Coronary artery (tissue), 2 donors: ENCODE measurements at regions not wholly inside any gene's neighbourhood (a gene's known extent, or its start where the extent isn't known, plus 50 kb on each side); places are given as distances from the start of the nearest gene placed in this dataset.

Experiments
- DNase-seq: peaks from one replicate; pipeline ENCODE4 v3.0.0-alpha.2; 2017; ENCODE audit warnings: low spot score
- H3K27ac ChIP-seq, 2 donors: fragments of 200-600 bp; sonication (generic); one replicate each; pipeline ENCODE4 v1.5.1; 2016 to 2019
- H3K4me3 ChIP-seq: fragments of 200-600 bp; sonication (generic); 2 replicates; pipeline ENCODE4 v1.5.1; 2016; ENCODE audit warnings: mild to moderate bottlenecking, moderate library complexity
- TF ChIP-seq, protein P1 (sequence below): fragments of 200-600 bp; sonication (generic); IDR thresholded peaks from one replicate; pipeline ENCODE4 v1.5.1; 2019; ENCODE audit warnings: antibody characterized with exemption

DNA sequence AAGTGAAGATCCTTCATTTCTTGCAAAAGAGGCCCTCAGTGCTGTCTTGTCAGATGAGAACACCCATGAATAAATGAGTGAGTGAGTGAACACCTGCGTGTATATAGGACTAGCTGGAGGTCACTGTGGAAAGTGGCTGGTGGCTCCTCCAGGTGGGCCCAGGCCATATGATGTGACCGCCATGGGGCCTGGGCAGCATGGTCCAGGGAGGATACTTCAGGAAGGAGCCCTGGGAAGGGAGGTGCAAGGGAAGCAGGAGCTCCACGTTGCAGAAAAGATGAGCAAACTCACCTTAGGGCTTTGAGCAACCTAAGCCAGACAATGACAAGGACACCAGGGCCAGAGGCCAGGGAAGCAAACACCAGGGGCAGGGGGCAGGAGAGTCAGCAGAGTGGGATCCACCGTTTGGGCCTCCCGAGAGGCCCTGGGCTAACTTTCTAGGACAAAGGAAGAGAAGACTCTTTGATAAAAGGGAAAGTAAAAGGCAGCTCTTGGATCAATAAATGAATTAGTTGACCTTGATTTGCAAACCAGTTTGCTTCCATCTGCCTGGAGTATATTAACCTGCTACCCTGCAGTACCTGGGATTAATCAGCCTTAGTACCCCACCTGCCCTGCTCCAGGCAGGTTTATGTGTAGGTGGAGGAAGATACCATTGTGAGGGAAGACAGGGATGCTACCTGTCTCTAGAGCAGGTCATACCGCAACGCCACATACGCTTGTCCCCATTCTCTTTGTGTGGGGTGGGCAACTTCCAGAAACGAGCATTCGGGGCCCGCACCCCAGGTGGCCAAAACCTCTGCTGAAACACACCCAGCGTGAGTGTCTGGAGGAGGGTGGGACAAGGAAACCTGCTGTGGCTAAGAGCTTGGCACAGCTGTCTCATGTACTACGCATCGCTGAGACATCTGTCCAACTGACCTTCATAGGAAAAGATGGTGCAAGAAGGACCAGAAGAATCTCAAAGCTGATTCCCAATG lies 51.4 kb upstream of the OLFM1 start:
- H3K27ac ChIP-seq: no peak overlapping the region
- DNase-seq: peak; percentile 12
- TF ChIP-seq, protein P1, sequence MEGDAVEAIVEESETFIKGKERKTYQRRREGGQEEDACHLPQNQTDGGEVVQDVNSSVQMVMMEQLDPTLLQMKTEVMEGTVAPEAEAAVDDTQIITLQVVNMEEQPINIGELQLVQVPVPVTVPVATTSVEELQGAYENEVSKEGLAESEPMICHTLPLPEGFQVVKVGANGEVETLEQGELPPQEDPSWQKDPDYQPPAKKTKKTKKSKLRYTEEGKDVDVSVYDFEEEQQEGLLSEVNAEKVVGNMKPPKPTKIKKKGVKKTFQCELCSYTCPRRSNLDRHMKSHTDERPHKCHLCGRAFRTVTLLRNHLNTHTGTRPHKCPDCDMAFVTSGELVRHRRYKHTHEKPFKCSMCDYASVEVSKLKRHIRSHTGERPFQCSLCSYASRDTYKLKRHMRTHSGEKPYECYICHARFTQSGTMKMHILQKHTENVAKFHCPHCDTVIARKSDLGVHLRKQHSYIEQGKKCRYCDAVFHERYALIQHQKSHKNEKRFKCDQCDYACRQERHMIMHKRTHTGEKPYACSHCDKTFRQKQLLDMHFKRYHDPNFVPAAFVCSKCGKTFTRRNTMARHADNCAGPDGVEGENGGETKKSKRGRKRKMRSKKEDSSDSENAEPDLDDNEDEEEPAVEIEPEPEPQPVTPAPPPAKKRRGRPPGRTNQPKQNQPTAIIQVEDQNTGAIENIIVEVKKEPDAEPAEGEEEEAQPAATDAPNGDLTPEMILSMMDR: no peak
- no peak overlapping the region for H3K4me3 ChIP-seq

DNA sequence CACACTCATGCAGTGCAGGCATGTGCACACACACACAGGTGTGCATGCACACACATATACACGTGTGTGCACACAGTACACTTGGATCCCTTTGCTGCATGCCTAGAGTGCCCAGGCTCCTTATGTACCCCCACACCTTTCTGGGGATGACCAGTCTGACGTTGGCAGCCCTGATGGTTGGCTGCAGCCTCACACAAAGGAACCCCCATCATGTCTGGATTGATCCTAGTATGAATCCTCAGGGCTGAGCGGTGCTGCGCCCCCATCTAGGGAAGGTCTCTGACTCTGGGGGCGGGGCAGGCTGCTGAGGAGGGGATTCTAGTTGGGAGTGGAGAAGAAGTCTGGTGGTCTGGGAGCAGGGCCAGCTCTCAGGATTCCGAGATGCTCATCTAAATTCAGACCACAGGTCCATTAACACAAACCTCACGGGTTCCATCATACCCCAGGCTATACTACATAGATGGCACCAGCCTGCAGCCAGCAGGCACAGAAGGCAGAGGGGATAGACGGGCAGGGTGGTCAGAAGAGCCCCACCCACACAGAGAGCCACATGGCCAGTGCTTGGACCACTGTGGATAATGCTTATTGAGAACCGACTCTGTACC lies 50.5 kb upstream of the OLFM1 start:
- peak; percentile 65 for DNase-seq
- Histone ChIP-seq H3K27ac (no peak overlapping the region), H3K4me3 (no peak overlapping the region)
- TF ChIP-seq, protein P1: no peak

DNA sequence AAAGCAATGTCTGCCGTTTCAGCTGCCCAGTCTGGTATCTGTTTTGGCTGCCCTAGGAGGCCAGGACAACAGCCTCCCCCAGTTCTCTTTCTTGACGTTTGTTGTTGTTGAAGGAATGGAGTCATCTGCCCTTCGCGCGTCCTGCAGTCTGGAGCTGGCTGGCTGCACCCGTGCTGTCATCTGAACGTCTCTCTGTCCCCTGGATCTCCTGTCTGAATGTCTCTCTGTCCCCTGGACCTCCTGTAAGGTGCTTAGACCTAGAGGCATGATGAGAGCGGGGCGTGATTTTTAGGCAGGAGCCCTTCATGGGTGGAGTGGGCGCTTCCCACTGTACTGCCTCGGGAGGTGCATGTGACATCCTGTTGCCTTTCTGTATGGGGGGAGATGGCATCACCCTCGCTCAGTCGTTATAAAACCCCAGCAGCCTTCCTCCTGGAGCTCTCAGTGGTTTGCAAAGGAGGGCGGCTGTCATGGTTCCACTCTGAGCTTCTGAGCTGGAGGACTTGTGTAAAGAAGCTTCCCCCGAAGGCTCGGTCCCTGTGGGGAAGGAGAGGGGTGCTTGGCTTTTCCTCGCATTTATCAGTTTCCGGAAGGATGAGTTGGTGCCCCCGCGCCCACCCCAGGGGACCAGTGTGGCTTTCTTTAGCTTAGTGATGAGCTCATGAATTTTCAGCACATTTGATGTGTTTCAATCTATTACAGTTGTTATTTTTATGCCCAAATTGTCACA lies 49.8 kb upstream of the OLFM1 start:
- H3K4me3 ChIP-seq: no peak overlapping the region
- peak; percentile 52 for DNase-seq
- no peak overlapping the region for H3K27ac ChIP-seq
- TF ChIP-seq, protein P1: no peak
